Endodermal cell (in vitro differentiated cells): ENCODE measurements at regions not wholly inside any gene's neighbourhood (a gene's known extent, or its start where the extent isn't known, plus 50 kb on each side); places are given as distances from the start of the nearest gene placed in this dataset.

Source experiments
- DNase-seq: peaks from one replicate; pipeline ENCODE4 v3.0.0-alpha.2; 2017
- H3K27ac ChIP-seq: 2 replicates; pipeline ENCODE4 v1.5.1; 2013; ENCODE audit warnings: mild to moderate bottlenecking, low read depth, low read length, moderate library complexity
- H3K27me3 ChIP-seq: 2 replicates; pipeline ENCODE4 v1.6.1; 2013; ENCODE audit warnings: mild to moderate bottlenecking, low read length, moderate library complexity; ENCODE audit not compliant: insufficient read depth, control insufficient read depth, poor library complexity, severe bottlenecking
- H3K36me3 ChIP-seq: 2 replicates; pipeline ENCODE4 v1.7.0; 2013; ENCODE audit warnings: mild to moderate bottlenecking, low read length, moderate library complexity; ENCODE audit not compliant: control insufficient read depth, insufficient read depth
- H3K4me1 ChIP-seq: one replicate; pipeline ENCODE4 v1.7.0; 2013; ENCODE audit warnings: low read length; ENCODE audit not compliant: control insufficient read depth, insufficient read depth
- H3K4me3 ChIP-seq: 2 replicates; pipeline ENCODE4 v1.5.1; 2013; ENCODE audit warnings: mild to moderate bottlenecking, low read length, moderate library complexity
- H3K9ac ChIP-seq: 2 replicates; pipeline ENCODE4 v1.6.1; 2013; ENCODE audit warnings: mild to moderate bottlenecking, low read length, moderate library complexity; ENCODE audit not compliant: poor library complexity, severe bottlenecking; ENCODE audit errors: extremely low read depth
- H3K9me3 ChIP-seq: 2 replicates; pipeline ENCODE4 v1.6.1; 2013; ENCODE audit warnings: mild to moderate bottlenecking, low read length, moderate library complexity; ENCODE audit not compliant: control insufficient read depth
- H3K27ac Mint-ChIP-seq: 2 replicates; pipeline ENCODE4 v1.8.0; 2020; ENCODE audit warnings: mixed read lengths
- H3K27me3 Mint-ChIP-seq: 2 replicates; pipeline ENCODE4 v1.8.0; 2021; ENCODE audit warnings: mild to moderate bottlenecking, mixed read lengths; ENCODE audit not compliant: insufficient read depth
- H3K36me3 Mint-ChIP-seq: 2 replicates; pipeline ENCODE4 v1.8.0; 2020; ENCODE audit warnings: low read depth, mixed read lengths
- H3K4me1 Mint-ChIP-seq: 2 replicates; pipeline ENCODE4 v1.8.0; 2020; ENCODE audit warnings: mixed read lengths
- H3K4me3 Mint-ChIP-seq: 2 replicates; pipeline ENCODE4 v1.8.0; 2020; ENCODE audit warnings: mild to moderate bottlenecking, moderate library complexity, mixed read lengths
- H3K9me3 Mint-ChIP-seq: 2 replicates; pipeline ENCODE4 v1.8.0; 2020; ENCODE audit warnings: mild to moderate bottlenecking, mixed read lengths
- WGBS, 2 experiments: methylation state at CpG; one replicate each; pipeline versions ENCODE4 v1.1.5 to v1.1.7; 2013; ENCODE audit warnings: missing lambda C conversion rate in 2 of 2, mixed read lengths in 1 of 2; ENCODE audit not compliant: insufficient coverage in 1 of 2, insufficient read length in 1 of 2; 5-methylcytosine and 5-hydroxymethylcytosine counted together
- TF ChIP-seq, protein P1 (sequence below): fragments of 200-600 bp; sonication (generic); conservative IDR thresholded peaks from 2 replicates; pipeline ENCODE4 v1.5.0; 2021; ENCODE audit warnings: antibody characterized with exemption, mild to moderate bottlenecking

DNA sequence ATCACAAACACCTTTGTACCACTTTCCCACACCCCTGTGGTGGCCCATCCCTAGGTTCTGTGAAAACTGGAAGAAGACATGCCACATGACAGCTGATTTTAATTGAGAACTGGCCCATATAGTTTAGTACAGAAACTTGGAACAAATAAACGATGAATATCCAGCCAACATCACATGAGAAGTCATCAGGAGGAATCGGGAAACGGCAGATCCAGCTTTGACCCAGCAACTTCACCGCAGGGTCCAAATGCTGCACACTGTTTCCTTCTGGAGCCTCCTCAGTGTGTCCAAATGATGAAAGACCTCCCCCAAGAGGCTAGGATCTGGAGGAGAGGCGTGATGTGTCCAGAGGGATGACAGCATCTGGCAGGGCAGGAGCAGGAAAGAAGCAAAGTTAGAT lies 75.5 kb downstream of the COPS8 start:
- H3K4me1 ChIP-seq, result no peaks in the 10 kb centered on the region
- no peak overlapping the region for H3K4me3 Mint-ChIP-seq
- H3K27ac ChIP-seq, result no peak overlapping the region
- H3K9ac ChIP-seq, result no peak overlapping the region
- H3K27me3 Mint-ChIP-seq, result no peaks in the 10 kb centered on the region
- TF ChIP-seq, protein P1, sequence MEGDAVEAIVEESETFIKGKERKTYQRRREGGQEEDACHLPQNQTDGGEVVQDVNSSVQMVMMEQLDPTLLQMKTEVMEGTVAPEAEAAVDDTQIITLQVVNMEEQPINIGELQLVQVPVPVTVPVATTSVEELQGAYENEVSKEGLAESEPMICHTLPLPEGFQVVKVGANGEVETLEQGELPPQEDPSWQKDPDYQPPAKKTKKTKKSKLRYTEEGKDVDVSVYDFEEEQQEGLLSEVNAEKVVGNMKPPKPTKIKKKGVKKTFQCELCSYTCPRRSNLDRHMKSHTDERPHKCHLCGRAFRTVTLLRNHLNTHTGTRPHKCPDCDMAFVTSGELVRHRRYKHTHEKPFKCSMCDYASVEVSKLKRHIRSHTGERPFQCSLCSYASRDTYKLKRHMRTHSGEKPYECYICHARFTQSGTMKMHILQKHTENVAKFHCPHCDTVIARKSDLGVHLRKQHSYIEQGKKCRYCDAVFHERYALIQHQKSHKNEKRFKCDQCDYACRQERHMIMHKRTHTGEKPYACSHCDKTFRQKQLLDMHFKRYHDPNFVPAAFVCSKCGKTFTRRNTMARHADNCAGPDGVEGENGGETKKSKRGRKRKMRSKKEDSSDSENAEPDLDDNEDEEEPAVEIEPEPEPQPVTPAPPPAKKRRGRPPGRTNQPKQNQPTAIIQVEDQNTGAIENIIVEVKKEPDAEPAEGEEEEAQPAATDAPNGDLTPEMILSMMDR, result no peak
- H3K9me3 ChIP-seq, result no peaks in the 10 kb centered on the region
- H3K36me3 Mint-ChIP-seq, result no peaks in the 10 kb centered on the region
- H3K4me1 Mint-ChIP-seq, result no peaks in the 10 kb centered on the region
- no peaks in the 10 kb centered on the region for H3K9me3 Mint-ChIP-seq
- H3K27me3 ChIP-seq, result no peaks in the 10 kb centered on the region
- no peak overlapping the region for H3K4me3 ChIP-seq
- H3K36me3 ChIP-seq, result no peaks in the 10 kb centered on the region
- DNase-seq, result no peak
- 85 to 96% methylated on average over 3 to 5 of the region's 5 CpGs for WGBS, 2 experiments
- H3K27ac Mint-ChIP-seq, result no peak overlapping the region

DNA sequence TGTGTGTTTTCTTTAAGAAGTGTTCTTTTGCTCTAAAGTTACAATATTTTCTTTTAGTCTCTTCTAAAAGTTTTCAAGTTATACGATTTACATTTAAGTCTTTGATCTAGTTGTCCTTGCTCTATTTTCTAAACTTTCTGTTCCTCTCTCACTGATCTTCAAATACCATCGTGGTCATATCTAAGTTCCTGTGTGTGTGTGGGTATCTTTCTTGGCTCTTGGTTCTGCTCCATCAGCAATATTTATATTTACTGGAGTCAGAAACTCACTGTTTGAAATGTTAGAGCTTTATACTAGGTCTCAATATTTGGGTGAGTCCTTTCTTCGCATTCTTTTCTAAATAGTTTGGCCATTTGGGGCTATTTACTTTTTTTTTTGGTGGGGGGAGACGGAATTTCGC lies 77.3 kb downstream of the COPS8 start:
- Mint-ChIP-seq H3K4me1 (no peaks in the 10 kb centered on the region), H3K36me3 (no peaks in the 10 kb centered on the region), H3K9me3 (peaks cover 3% of the 10 kb centered on the region), H3K27ac (no peak overlapping the region), H3K4me3 (no peak overlapping the region), H3K27me3 (no peaks in the 10 kb centered on the region)
- Histone ChIP-seq H3K9me3 (peaks cover 3% of the 10 kb centered on the region), H3K27me3 (no peaks in the 10 kb centered on the region), H3K27ac (no peak overlapping the region), H3K36me3 (no peaks in the 10 kb centered on the region), H3K9ac (no peak overlapping the region), H3K4me1 (no peaks in the 10 kb centered on the region), H3K4me3 (no peak overlapping the region)
- DNase-seq, result no peak
- 93 to 94% methylated on average over 3 to 5 of the region's 5 CpGs for WGBS, 2 experiments
- TF ChIP-seq, protein P1, result no peak

DNA sequence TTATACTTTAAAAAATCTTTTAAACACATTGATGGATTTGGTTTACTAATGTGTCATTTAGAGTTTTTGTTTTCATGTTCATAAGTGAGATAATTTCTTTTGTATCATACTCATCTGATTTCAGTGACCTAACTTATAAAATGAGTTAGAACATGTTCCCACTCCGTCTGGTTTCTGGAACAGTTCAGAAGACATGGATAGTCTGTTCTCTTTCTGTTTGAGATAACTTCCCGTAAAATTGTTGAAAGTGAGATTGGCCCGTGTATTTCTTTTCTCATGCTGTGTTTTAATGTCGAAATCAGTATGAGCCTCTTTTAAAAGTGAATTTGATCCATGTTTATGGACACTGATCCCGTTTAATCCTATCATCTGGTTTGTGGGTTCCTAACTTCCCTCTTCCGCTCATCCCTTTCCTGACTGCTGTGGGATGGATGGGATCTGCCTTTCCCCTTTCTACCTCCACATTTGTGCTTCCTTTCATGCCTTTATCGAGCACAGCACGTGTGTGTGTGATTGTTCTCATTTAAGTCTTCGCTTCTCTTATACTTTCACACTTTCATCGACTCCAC lies 78.9 kb downstream of the COPS8 start:
- Histone ChIP-seq H3K27ac (no peak overlapping the region), H3K36me3 (no peaks in the 10 kb centered on the region), H3K9ac (no peak overlapping the region), H3K27me3 (no peaks in the 10 kb centered on the region), H3K9me3 (peaks cover 19% of the 10 kb centered on the region), H3K4me1 (no peaks in the 10 kb centered on the region), H3K4me3 (no peak overlapping the region)
- Mint-ChIP-seq H3K27ac (no peak overlapping the region), H3K9me3 (peaks cover 17% of the 10 kb centered on the region), H3K4me3 (no peak overlapping the region), H3K4me1 (no peaks in the 10 kb centered on the region), H3K36me3 (no peaks in the 10 kb centered on the region), H3K27me3 (no peaks in the 10 kb centered on the region)
- no peak for DNase-seq
- TF ChIP-seq, protein P1, result no peak
- 87 to 88% methylated on average over 10 of the region's 10 CpGs for WGBS, 2 experiments
